B cell (primary cell): ENCODE measurements at regions not wholly inside any gene's neighbourhood (a gene's known extent, or its start where the extent isn't known, plus 50 kb on each side); places are given as distances from the start of the nearest gene placed in this dataset.

ENCODE experiments used
- CTCF ChIP-seq: fragments of 200-600 bp; IDR thresholded peaks from one replicate; pipeline ENCODE4 v1.8.0; 2022; ENCODE audit warnings: antibody characterized with exemption, mild to moderate bottlenecking
- EZH2 ChIP-seq: IDR thresholded peaks from 2 replicates; pipeline ENCODE4 v1.6.1; 2012; ENCODE audit warnings: borderline replicate concordance, low read depth, mild to moderate bottlenecking, moderate library complexity, low read length; ENCODE audit not compliant: insufficient read depth, poor library complexity, severe bottlenecking

- TF ChIP-seq CTCF (no peak), EZH2 (no peak)
These were observed 639.3 kb downstream of the MTRR start for GRCh38 chr5:8508231-8508630.
